ENCODE measurements at regions not wholly inside any gene's neighbourhood (a gene's known extent, or its start where the extent isn't known, plus 50 kb on each side); places are given as distances from the start of the nearest gene placed in this dataset.

DNA sequence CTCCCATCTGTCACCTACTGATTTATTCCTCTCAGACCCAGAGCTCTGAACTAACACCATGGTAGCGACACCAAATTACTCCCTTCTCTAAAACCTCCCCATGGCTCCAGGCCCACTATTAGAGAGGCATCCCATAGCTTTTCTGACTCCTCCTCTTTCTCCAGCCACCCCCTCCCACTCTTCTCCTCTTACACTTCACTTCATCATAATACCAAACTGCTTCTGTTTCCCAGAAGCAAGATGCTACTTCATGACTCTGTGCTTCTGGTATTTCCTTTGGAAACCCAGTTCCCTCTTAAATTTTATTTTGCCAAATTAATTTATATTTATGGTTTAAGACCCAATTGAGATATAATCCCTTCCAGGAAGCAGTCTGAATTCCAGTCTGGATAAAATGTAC is 465.1 kb upstream of the PDZRN3 start:
- DNase-seq (ENCODE audit: low read depth in 1 of 2, low spot score in 1 of 2) (no peak), ATAC-seq (no peak), FAIRE-seq (no peak)
- H3K4me3 ChIP-seq: no peak overlapping the region
- TF ChIP-seq GATA3 (IDR thresholded peaks at IDR 0.05; ENCODE audit: borderline replicate concordance) (no peak), SMC3 (IDR thresholded peaks at IDR 0.05) (no peak), RCOR1 (IDR thresholded peaks at IDR 0.05; ENCODE audit: low read depth, low read length) (no peak), POLR2A (IDR thresholded peaks at IDR 0.05; ENCODE audit: low read length) (no peak), PHF8 (IDR thresholded peaks at IDR 0.05; ENCODE audit: borderline replicate concordance, low read depth) (no peak), HEYL (CRISPR knock-in tag; IDR thresholded peaks at IDR 0.05) (no peak), FOSL2 (IDR thresholded peaks at IDR 0.05) (no peak), FOSL2 (CRISPR knock-in tag; IDR thresholded peaks at IDR 0.05) (no peak), KDM5A (IDR thresholded peaks at IDR 0.05) (no peak), RAD21 (conservative IDR thresholded peaks at IDR 0.05 in 1 of 2, IDR thresholded peaks at IDR 0.05 in 1 of 2) (no peak)
- TF ChIP-seq, protein P1, sequence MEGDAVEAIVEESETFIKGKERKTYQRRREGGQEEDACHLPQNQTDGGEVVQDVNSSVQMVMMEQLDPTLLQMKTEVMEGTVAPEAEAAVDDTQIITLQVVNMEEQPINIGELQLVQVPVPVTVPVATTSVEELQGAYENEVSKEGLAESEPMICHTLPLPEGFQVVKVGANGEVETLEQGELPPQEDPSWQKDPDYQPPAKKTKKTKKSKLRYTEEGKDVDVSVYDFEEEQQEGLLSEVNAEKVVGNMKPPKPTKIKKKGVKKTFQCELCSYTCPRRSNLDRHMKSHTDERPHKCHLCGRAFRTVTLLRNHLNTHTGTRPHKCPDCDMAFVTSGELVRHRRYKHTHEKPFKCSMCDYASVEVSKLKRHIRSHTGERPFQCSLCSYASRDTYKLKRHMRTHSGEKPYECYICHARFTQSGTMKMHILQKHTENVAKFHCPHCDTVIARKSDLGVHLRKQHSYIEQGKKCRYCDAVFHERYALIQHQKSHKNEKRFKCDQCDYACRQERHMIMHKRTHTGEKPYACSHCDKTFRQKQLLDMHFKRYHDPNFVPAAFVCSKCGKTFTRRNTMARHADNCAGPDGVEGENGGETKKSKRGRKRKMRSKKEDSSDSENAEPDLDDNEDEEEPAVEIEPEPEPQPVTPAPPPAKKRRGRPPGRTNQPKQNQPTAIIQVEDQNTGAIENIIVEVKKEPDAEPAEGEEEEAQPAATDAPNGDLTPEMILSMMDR (IDR thresholded peaks at IDR 0.05): no peak
- TF ChIP-seq, protein P2, sequence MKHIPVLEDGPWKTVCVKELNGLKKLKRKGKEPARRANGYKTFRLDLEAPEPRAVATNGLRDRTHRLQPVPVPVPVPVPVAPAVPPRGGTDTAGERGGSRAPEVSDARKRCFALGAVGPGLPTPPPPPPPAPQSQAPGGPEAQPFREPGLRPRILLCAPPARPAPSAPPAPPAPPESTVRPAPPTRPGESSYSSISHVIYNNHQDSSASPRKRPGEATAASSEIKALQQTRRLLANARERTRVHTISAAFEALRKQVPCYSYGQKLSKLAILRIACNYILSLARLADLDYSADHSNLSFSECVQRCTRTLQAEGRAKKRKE (CRISPR knock-in tag; IDR thresholded peaks at IDR 0.05; ENCODE audit: low read depth): no peak
- no peak overlapping the region for H3K27ac ChIP-seq
- H3K4me1 ChIP-seq: no peaks in the 10 kb centered on the region
- H3K4me2 ChIP-seq: no peak overlapping the region
- ChIA-PET POLR2A (no interaction called here), CTCF (no interaction called here)
- 4% methylated on average over 1 of the region's 1 CpG for WGBS (ENCODE audit: missing lambda C conversion rate)
- H3K9me3 ChIP-seq: no peaks in the 10 kb centered on the region

DNA sequence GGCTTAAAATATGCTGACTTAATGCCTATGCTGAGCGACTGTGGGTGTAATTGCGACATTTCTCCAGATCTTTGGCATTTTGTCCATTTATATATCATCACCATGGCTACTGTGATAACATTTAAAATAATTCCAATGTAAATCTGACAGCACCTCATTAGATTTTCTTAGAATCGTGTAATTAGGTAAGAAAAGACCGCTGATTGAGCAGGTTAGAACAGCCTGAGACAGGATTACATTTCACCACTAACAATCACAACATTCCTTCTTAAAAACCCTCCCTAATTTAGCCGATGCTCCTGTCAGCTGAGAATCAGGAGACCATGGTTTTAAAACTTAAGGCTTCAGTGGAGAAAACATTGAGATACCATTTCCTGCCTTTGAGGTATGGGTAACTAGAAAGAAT is 455.3 kb upstream of the PDZRN3 start:
- Histone ChIP-seq H3K4me1 (no peaks in the 10 kb centered on the region), H3K9me3 (no peaks in the 10 kb centered on the region), H3K27ac (no peak overlapping the region), H3K4me2 (no peak overlapping the region), H3K4me3 (no peak overlapping the region)
- FAIRE-seq (no peak), DNase-seq (ENCODE audit: low read depth in 1 of 2, low spot score in 1 of 2) (no peak), ATAC-seq (no peak)
- CTCF ChIA-PET: no interaction called here
- WGBS (ENCODE audit: missing lambda C conversion rate): 1% methylated on average over 5 of the region's 5 CpGs
- no peak for TF ChIP-seq RARB (CRISPR knock-in tag; IDR thresholded peaks at IDR 0.05)
- no peak for TF ChIP-seq RNF2 (IDR thresholded peaks at IDR 0.05; ENCODE audit: borderline replicate concordance, low read depth)
- TF ChIP-seq EHF (CRISPR knock-in tag; IDR thresholded peaks at IDR 0.05): no peak
- no peak for TF ChIP-seq ZSCAN20 (CRISPR knock-in tag; IDR thresholded peaks at IDR 0.05)
- TF ChIP-seq FOSB (CRISPR knock-in tag; IDR thresholded peaks at IDR 0.05): no peak
- TF ChIP-seq FOXS1 (CRISPR knock-in tag; IDR thresholded peaks at IDR 0.05): no peak
- POLR2A ChIA-PET: no interaction called here

DNA sequence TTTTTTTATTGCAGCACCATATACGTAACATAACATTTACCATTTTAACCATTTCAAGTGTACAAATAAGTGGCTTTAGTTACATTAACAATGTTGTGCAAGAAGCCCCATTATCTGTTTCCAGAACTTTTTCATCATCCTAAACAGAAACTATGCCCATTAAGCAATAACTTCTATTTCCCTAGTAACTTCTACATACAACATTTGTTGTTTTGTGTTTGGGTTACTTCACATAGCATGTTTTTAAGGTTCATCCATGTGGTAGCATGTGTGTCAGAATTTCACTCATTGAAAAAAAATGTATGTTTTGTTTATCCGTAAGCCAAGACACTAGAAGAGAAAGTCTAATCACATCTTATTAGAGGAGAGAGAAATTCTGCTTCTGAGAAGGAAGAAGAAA is 450.5 kb upstream of the PDZRN3 start:
- Histone ChIP-seq H3K4me2 (no peak overlapping the region), H3K4me3 (no peak overlapping the region), H3K4me1 (no peaks in the 10 kb centered on the region), H3K9me3 (no peaks in the 10 kb centered on the region), H3K27ac (no peak overlapping the region)
- POLR2A ChIA-PET: no interaction called here
- DNase-seq (ENCODE audit: low read depth in 1 of 2, low spot score in 1 of 2): no peak
- no peak for TF ChIP-seq ZFP36 (IDR thresholded peaks at IDR 0.05; ENCODE audit: borderline replicate concordance, partially characterized antibody)
- TF ChIP-seq HOXB13 (CRISPR knock-in tag; IDR thresholded peaks at IDR 0.05; ENCODE audit: low read depth): no peak
- TF ChIP-seq NPAS2 (CRISPR knock-in tag; IDR thresholded peaks at IDR 0.05; ENCODE audit: borderline replicate concordance): no peak
- TF ChIP-seq JUN (IDR thresholded peaks at IDR 0.05): no peak
- TF ChIP-seq EHMT2 (IDR thresholded peaks at IDR 0.05; ENCODE audit: low read depth): no peak
- TF ChIP-seq CBX2 (IDR thresholded peaks at IDR 0.05; ENCODE audit: borderline replicate concordance, low read depth): no peak
- TF ChIP-seq, protein P3, sequence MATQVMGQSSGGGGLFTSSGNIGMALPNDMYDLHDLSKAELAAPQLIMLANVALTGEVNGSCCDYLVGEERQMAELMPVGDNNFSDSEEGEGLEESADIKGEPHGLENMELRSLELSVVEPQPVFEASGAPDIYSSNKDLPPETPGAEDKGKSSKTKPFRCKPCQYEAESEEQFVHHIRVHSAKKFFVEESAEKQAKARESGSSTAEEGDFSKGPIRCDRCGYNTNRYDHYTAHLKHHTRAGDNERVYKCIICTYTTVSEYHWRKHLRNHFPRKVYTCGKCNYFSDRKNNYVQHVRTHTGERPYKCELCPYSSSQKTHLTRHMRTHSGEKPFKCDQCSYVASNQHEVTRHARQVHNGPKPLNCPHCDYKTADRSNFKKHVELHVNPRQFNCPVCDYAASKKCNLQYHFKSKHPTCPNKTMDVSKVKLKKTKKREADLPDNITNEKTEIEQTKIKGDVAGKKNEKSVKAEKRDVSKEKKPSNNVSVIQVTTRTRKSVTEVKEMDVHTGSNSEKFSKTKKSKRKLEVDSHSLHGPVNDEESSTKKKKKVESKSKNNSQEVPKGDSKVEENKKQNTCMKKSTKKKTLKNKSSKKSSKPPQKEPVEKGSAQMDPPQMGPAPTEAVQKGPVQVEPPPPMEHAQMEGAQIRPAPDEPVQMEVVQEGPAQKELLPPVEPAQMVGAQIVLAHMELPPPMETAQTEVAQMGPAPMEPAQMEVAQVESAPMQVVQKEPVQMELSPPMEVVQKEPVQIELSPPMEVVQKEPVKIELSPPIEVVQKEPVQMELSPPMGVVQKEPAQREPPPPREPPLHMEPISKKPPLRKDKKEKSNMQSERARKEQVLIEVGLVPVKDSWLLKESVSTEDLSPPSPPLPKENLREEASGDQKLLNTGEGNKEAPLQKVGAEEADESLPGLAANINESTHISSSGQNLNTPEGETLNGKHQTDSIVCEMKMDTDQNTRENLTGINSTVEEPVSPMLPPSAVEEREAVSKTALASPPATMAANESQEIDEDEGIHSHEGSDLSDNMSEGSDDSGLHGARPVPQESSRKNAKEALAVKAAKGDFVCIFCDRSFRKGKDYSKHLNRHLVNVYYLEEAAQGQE (IDR thresholded peaks at IDR 0.05): no peak
- no peak for TF ChIP-seq ZC3H11A (IDR thresholded peaks at IDR 0.05)
- no peak for TF ChIP-seq CBX8 (IDR thresholded peaks at IDR 0.05)
- TF ChIP-seq KDM1A (IDR thresholded peaks at IDR 0.05; ENCODE audit: low read depth): no peak
- no peak for TF ChIP-seq CEBPB (IDR thresholded peaks at IDR 0.05)
- TF ChIP-seq, protein P4, sequence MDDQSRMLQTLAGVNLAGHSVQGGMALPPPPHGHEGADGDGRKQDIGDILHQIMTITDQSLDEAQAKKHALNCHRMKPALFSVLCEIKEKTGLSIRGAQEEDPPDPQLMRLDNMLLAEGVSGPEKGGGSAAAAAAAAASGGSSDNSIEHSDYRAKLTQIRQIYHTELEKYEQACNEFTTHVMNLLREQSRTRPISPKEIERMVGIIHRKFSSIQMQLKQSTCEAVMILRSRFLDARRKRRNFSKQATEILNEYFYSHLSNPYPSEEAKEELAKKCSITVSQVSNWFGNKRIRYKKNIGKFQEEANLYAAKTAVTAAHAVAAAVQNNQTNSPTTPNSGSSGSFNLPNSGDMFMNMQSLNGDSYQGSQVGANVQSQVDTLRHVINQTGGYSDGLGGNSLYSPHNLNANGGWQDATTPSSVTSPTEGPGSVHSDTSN (IDR thresholded peaks at IDR 0.05): no peak
- no peak for TF ChIP-seq NFE2L2 (conservative IDR thresholded peaks at IDR 0.05; ENCODE audit: low read length)
- no peak for TF ChIP-seq SREBF2 (IDR thresholded peaks at IDR 0.05)
- no peak for TF ChIP-seq HOXA7 (CRISPR knock-in tag; IDR thresholded peaks at IDR 0.05)
- CTCF ChIA-PET: no interaction called here
- WGBS (ENCODE audit: missing lambda C conversion rate): 21% methylated on average over 2 of the region's 2 CpGs
- no peak for FAIRE-seq
- ATAC-seq: no peak
